ENCODE measurements at regions not wholly inside any gene's neighbourhood (a gene's known extent, or its start where the extent isn't known, plus 50 kb on each side); places are given as distances from the start of the nearest gene placed in this dataset.

DNA sequence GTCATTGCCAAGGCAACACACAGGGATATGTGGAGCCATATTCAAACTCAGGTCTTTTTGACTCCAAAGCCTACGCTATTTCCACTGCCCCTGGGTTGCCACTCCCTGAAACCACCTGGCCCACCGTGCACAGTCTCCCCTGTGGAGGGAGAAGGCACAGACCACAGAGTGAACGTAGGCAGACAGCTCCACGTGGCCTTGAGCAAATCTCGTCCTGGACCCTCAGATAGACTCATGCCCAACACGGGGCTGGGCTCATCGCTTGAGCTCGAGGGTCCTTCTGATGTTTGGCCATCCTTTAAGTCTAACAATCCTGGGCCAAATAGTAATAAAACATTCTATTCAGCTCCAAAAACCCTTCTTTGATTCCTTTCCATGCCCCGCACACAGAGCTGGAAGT lies 72.0 kb downstream of the CPN2 start:
- DNase-seq, result peak in 2 of 5 donors; percentile 6 to 40
- Histone ChIP-seq H3K27ac (ENCODE audit: low read depth in 2 of 2, low read length in 2 of 2) (no peak overlapping the region), H3K9ac (ENCODE audit: low read length in 3 of 3) (no peak overlapping the region), H3K9me3 (ENCODE audit: control insufficient read depth in 2 of 3, insufficient read depth in 1 of 3, low read length in 3 of 3) (no peaks in the 10 kb centered on the region), H3K27me3 (ENCODE audit: control insufficient read depth, insufficient read depth, low read length) (no peaks in the 10 kb centered on the region), H3K36me3 (ENCODE audit: control insufficient read depth in 2 of 3, insufficient read depth in 3 of 3, low read length in 3 of 3) (no peaks in the 10 kb centered on the region), H3K4me1 (ENCODE audit: control insufficient read depth in 2 of 3, insufficient read depth in 2 of 3, low read depth in 1 of 3, low read length in 3 of 3) (peaks cover 0 to 13% (median 6%) of the 10 kb centered on the region in 3 donors), H3K4me3 (ENCODE audit: low read length in 3 of 3) (no peak overlapping the region)
- intact Hi-C loops (cut with DNase I), result no loop called here
- FAIRE-seq, result no peak
- TF ChIP-seq, protein P1, sequence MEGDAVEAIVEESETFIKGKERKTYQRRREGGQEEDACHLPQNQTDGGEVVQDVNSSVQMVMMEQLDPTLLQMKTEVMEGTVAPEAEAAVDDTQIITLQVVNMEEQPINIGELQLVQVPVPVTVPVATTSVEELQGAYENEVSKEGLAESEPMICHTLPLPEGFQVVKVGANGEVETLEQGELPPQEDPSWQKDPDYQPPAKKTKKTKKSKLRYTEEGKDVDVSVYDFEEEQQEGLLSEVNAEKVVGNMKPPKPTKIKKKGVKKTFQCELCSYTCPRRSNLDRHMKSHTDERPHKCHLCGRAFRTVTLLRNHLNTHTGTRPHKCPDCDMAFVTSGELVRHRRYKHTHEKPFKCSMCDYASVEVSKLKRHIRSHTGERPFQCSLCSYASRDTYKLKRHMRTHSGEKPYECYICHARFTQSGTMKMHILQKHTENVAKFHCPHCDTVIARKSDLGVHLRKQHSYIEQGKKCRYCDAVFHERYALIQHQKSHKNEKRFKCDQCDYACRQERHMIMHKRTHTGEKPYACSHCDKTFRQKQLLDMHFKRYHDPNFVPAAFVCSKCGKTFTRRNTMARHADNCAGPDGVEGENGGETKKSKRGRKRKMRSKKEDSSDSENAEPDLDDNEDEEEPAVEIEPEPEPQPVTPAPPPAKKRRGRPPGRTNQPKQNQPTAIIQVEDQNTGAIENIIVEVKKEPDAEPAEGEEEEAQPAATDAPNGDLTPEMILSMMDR (IDR thresholded peaks at IDR 0.05; ENCODE audit: borderline replicate concordance, extremely low read depth, insufficient read depth), result no peak

DNA sequence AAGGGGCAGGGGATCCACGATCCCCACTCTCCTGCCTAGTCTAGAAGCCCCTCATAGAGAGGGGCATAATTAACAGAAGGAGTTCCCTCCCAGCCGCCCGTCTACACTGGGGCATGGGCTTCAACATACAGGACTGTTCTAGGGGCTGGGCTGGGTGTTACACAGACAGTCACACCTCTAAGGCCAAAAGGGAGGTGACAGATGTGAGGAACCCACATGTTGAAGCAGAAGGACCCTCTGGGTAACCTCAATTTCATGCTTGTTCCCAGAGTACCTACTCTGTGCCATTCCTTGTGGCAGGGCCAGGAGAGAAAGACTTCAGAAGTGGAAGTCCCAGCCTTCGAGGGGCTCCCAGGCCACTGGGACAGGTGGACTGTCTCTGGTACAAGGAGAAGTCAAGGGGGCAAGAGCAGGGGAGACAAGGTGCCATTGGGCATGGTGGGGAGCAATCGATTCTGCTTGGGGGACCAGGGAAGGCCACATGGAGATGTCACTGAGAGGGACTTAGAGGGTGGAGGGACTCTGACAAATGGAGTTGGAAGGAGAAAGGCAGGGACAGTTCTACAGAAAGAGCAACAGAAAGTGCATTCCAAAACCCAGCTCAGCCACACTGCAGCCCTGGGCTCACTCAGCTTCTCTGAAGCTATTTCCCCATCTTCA lies 71.3 kb downstream of the CPN2 start:
- H3K36me3 ChIP-seq (ENCODE audit: control insufficient read depth in 2 of 3, insufficient read depth in 3 of 3, low read length in 3 of 3), result no peaks in the 10 kb centered on the region
- no peak overlapping the region for H3K4me3 ChIP-seq (ENCODE audit: low read length in 3 of 3)
- TF ChIP-seq, protein P1 (IDR thresholded peaks at IDR 0.05; ENCODE audit: borderline replicate concordance, extremely low read depth, insufficient read depth), result no peak
- intact Hi-C loops (cut with DNase I), result no loop called here
- FAIRE-seq (no peak), DNase-seq (peak in 2 of 5 donors; percentile 3 to 31)
- no peak overlapping the region for H3K27ac ChIP-seq (ENCODE audit: low read depth in 2 of 2, low read length in 2 of 2)
- no peaks in the 10 kb centered on the region for H3K9me3 ChIP-seq (ENCODE audit: control insufficient read depth in 2 of 3, insufficient read depth in 1 of 3, low read length in 3 of 3)
- H3K4me1 ChIP-seq (ENCODE audit: control insufficient read depth in 2 of 3, insufficient read depth in 2 of 3, low read depth in 1 of 3, low read length in 3 of 3), result peaks cover 0 to 13% (median 6%) of the 10 kb centered on the region in 3 donors
- no peaks in the 10 kb centered on the region for H3K27me3 ChIP-seq (ENCODE audit: control insufficient read depth, insufficient read depth, low read length)
- no peak overlapping the region for H3K9ac ChIP-seq (ENCODE audit: low read length in 3 of 3)

DNA sequence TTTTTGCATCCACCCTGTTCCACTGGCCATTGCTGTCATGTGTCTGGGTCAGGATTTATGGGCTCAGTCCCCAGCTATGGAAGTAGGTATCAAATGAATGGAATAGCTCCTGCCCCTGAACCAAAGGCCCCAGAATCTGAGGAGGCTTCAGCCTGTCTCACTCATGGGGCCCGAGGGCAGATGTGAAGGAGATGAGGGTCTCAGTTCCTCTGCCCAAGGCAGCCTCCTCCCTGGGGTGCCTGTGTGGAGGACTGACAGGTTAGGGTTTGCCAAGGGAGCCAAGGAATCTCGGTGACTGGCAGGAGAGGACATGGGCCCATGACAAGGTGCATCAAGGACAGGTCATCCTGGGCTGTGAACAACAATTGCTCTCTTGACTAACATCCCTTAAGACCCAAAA lies 70.4 kb downstream of the CPN2 start:
- Histone ChIP-seq H3K4me3 (ENCODE audit: low read length in 3 of 3) (no peak overlapping the region), H3K9me3 (ENCODE audit: control insufficient read depth in 2 of 3, insufficient read depth in 1 of 3, low read length in 3 of 3) (no peaks in the 10 kb centered on the region), H3K4me1 (ENCODE audit: control insufficient read depth in 2 of 3, insufficient read depth in 2 of 3, low read depth in 1 of 3, low read length in 3 of 3) (peaks cover 0 to 13% (median 6%) of the 10 kb centered on the region in 3 donors), H3K27ac (ENCODE audit: low read depth in 2 of 2, low read length in 2 of 2) (no peak overlapping the region), H3K36me3 (ENCODE audit: control insufficient read depth in 2 of 3, insufficient read depth in 3 of 3, low read length in 3 of 3) (no peaks in the 10 kb centered on the region), H3K9ac (ENCODE audit: low read length in 3 of 3) (no peak overlapping the region), H3K27me3 (ENCODE audit: control insufficient read depth, insufficient read depth, low read length) (no peaks in the 10 kb centered on the region)
- intact Hi-C loops (cut with DNase I), result no loop called here
- FAIRE-seq (no peak), DNase-seq (peak in 2 of 5 donors; percentile 8 to 35)
- TF ChIP-seq, protein P1 (IDR thresholded peaks at IDR 0.05; ENCODE audit: borderline replicate concordance, extremely low read depth, insufficient read depth), result no peak

Measured in kidney (tissue), 13 donors.